ENCODE measurements at regions not wholly inside any gene's neighbourhood (a gene's known extent, or its start where the extent isn't known, plus 50 kb on each side); places are given as distances from the start of the nearest gene placed in this dataset.

DNA sequence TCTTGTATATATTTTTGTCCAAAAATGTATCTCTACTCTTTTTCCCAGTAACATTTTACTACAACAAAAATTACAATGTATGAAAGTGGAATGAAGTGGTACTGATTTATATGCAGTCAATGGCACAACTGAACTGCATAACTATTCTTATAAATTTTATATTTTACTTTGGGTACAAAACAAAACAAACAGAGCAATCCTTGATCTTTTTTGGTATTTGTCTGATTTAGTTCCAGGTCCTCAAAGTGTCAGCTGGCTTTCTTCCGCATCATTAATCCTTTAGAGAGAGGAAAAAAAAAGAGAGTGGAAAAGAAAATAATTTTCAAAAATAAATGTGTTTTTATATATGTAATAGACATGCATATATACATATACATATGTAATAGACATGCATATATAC lies 252.4 kb upstream of the SLIT2 start:
- DNase-seq (ENCODE audit: low read depth): no peak

DNA sequence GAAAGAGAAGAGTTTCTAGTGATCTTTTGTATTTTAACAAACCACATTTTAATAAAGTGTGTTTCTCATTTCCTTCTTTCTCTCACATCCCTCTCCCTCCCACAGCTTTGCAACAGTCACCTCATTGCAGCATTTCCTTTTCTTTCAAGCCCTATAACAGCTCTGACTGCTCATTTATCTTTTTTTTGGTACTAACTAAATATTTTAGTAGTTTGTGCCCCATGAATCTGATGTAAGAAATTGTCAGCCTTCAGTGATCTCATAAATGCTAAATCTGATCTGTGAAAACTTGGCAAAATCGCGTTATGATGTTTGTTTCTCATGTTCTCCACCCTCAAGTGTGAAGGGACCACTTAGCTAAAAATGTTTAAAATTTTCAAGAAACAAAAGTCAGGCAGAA lies 258.5 kb upstream of the SLIT2 start:
- no peak for DNase-seq (ENCODE audit: low read depth)

DNA sequence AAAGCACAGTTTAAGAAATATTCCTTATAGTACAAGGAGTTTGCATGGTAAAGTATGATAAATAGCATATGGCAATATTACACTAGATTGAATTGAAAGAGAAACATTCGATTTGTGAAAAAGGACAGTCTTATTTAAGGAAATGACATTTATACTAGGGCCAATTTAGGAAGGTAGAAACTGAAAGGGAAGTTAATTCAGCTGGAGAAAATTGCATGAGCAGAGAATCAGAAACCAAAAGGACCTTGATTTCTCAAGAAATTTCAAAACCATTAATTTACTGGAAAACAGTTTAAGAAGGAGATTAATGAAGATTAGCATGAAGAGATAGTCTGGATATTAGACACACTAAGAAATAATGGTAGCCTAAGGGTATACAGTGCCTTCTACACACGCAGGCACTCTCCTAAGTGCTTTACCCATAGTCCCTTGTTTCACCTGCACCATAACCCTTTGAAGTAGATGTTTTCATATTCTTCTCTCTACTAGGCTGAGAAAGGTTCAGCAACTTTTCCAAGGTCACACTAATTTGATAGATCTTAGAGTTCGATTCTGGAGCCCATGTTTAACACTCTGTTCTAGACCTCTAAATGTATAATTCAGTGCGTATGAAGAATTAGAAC lies 259.1 kb upstream of the SLIT2 start:
- DNase-seq (ENCODE audit: low read depth): no peak

DNA sequence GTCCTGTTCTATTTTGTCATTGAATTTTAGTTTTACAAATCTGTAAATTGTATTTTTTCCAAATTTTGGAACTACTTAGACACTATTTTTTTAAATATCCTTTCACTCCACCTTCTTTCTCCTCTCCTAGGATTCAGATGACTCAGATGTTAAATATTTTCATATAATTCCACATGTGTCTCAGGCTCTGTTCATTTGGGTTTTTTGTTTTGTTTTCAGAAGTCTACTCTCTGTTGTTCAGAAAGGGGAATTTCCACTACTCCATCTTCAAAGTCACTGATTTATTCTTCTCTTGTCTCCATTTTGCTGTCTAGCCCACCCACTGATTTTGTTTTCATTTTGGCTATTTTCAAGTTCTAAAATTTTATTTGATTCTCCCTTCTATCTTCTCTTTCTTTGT lies 264.0 kb upstream of the SLIT2 start:
- DNase-seq (ENCODE audit: low read depth): no peak

DNA sequence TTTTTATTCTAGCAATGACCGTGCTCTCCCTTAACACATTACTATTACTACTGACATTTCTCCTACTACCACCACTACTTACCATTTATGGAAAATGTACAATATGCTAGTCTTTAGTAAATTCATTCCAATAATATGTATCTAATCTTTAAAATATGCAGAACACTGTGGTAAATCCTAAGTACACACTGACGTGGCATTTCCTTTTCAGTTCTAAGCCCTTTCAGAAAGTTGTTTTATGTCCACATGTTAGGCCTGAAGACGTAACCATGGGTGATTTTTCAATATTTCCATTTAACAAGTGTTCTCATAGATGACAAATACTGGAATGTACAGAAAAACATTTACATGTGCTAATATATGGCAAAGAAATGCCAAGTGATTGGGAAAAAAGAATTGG lies 268.6 kb upstream of the SLIT2 start:
- no peak for DNase-seq (ENCODE audit: low read depth)

DNA sequence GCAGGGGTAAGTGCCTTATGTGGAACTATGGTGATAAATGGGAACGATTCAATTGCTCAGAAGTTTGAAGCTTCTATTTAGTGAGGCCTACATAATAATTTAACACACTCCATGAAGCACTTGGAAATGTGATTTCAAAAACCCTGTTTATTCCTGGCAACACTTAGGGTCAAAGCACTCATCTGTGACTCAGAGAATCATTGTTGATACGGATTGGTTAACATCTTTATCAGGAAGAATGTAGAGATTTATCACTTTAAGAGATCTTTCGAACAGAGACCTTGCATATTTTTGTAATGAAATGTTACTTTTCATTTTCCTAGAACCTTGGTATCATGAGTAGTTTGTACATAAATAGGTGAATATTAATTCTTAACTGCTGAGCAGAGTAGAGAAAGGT lies 269.1 kb upstream of the SLIT2 start:
- DNase-seq (ENCODE audit: low read depth): no peak

DNA sequence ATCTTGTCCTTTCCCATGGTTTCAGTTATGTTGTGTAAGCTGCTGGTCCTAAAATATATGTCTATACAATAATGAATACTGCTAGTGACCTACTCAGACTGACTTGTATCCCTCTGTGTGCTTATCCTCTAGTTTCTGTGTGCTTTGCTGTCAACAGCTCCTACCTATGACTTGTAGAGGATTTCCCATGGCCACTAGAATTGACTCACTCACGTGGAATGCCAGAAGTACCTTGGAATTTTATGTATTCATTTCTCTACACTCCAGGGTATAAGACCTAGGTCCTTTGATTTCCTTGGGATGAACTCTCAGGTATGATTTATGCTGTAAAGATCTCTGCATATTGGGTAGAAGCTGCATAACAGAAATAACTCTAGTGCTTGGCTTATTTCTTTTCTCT lies 279.9 kb upstream of the SLIT2 start:
- DNase-seq (ENCODE audit: low read depth): no peak

DNA sequence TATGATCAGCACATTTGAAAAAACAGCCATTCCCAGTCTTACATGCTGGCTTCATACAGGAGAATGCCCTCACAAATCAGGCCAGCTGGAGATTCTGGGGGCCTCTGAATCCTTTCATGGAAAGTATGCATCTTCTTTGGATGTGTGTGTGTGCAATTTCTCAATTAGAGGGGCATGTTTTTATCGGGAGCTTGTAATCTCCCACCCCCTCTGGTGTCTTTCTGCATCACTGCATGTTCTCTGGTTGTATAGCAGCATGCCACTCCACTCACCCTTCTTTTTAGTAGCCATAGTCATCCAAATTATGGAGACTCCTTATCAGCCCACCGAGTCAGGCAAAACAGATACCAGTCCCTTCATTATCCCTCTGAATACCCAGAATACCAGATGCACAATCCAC lies 282.2 kb upstream of the SLIT2 start:
- no peak for DNase-seq (ENCODE audit: low read depth)

DNA sequence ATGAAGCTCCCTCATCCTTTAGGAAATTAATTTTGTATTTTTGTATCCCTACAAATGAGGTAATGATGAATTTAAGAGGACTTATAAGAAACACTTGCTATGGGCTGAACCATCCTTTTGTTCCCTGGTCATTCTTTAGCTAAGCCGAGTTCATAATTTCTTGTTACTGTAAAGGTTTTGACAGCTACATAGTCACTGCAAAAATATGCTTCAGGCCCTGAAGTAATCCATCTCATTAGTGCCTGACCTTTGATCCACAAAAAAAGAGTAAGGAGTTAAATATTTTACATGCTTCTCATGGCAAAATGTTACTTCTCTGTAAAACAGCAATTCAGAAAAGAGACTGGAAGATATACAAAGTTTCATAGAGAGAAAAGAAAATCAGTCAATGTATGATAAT lies 290.6 kb upstream of the SLIT2 start:
- DNase-seq (ENCODE audit: low read depth): no peak

DNA sequence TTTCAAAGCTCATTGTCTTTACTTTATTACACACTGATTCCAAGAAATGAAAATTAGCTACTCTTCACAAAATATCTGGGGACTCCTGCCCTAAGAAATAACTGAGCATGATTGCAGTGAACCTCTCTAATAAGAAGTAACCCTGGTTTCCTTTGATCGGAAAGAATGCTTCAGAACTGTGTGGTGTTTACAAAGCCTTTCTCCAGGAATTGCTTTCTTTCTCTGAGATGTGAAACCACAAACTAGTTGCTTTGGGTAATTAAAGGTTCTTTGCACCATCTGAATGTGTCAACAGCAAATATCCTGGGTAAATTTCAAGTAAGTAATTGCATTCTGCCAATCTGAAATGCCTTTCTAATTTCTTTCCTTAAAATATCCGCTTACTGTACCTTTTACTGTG lies 292.9 kb upstream of the SLIT2 start:
- no peak for DNase-seq (ENCODE audit: low read depth)

DNA sequence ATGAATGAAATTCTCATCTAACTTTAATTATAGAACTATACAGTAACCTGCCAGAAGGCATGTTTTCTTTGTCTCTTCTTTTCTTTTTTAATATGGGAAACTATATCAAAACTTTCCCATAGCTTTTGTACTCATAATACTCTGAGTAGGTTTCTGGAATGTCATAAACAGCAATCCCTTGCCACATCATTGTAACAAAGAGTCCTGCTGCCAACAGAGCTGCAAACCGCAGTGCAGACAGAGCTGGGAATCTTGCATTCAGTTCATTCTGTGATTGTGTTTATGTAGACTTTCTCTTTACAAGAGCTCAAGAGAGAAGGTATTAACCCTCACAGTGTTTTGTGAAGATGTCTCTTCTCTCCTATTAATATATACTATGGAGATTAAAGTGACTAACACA lies 304.4 kb upstream of the SLIT2 start:
- DNase-seq (ENCODE audit: low read depth): no peak

DNA sequence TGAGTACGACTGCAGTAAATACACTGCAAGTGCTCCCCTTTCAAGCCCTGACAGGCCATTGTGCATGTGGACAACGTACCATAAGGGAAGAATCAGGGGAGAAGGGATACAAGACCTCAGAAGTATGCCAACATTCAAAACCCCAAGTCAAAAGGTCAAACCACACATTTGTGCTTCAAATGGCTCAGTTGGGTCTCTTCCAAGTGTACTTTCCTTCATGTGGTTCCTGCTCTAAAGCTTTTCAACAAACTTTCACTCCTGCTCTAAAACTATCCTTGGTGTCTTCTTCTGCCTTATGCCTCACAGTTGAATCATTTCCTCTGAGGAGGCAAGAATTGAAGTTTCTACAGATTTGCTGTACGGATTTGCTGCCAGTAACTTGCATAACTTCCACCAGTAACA lies 305.7 kb upstream of the SLIT2 start:
- DNase-seq (ENCODE audit: low read depth): no peak

DNA sequence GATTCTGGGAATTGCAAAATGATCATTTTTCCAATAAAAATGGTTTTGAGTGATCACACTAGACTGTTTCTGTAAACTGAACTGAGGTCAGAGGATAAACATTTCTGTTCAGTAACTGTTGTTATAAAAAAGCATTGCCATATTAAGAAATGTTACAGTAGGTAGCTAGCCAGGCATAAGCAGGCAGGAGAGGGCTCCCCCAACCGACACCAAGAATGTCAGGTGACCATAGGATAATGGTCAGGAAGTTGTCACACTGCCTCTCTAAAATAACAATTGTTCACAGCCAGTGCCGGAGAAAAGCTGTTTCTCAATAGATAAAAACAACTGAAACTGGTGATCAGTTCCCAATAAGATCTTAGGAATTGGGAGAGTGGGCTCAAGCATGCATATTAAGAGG lies 306.2 kb upstream of the SLIT2 start:
- DNase-seq (ENCODE audit: low read depth): no peak

DNA sequence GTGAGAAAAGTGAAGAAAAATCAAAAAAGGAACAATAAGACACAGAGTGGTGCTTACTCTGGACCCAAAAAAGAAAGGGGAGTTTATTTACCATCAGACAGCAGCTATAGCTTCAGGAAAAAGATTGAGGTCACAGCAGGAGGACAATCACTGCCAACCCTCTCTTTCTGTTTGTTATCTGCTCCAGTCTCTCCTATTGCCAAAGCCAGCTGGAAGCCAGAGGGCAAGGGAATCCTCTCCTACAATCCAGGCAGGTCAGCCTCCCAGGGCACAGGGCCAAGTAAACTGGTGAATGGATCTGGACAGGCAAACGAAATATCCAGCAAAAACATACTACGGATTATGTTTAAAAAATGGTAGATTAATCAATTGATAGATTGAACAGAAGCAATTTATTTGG lies 306.9 kb upstream of the SLIT2 start:
- no peak for DNase-seq (ENCODE audit: low read depth)

DNA sequence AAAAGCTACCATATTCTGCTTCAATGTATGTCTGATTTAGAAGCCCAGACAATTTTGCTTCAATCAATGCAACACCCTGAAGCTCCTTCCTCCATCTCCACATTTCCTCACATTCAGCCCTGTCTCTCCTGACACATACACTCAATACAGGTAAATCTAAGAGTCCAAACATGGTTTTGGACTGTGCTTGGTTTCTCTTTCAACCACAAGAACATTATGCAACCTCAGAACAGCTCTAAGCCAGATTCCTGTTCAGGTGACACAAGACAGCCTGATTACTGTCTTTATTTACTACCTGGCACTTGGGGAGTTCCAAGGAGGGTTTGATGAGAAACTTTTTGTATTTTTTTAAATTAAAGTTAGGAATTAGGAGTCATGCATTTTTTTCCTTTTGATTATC lies 307.5 kb upstream of the SLIT2 start:
- DNase-seq (ENCODE audit: low read depth): no peak

DNA sequence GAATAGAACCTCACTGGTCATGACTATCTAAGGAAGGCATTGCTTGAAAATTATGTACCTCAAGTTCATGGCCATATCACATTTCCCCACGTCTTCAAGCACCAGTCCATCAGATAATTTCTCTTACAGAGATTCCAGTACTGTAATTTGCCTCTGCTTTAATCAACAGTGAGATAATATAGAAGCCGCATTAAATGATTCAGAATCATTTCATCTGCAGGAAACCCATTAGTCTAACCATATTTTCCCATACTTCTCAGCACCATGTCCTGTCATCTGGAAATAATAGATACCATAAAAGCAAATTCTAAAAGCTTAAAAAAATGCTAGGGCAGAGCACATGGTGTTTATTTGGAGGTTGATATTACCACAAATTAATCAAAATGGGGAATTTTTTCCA lies 310.3 kb upstream of the SLIT2 start:
- DNase-seq (ENCODE audit: low read depth): no peak

DNA sequence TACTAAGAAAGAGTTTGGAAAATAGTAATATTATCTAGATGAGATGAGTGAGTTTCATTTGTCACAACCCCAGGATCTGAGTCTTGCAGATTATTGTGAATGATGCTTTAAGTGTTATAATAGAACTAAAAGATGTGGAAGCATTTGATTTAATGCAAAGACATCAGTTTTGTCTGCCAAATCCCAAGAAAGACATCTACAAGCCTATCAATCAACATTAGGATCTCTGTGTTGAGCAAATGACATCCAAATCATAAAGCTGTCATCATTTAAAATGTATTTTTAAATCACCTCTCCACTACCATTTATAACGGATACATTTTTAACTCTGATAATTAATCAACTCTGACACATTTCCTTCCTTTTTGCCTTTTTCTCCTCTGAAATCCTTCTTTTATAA lies 310.8 kb upstream of the SLIT2 start:
- DNase-seq (ENCODE audit: low read depth): no peak

DNA sequence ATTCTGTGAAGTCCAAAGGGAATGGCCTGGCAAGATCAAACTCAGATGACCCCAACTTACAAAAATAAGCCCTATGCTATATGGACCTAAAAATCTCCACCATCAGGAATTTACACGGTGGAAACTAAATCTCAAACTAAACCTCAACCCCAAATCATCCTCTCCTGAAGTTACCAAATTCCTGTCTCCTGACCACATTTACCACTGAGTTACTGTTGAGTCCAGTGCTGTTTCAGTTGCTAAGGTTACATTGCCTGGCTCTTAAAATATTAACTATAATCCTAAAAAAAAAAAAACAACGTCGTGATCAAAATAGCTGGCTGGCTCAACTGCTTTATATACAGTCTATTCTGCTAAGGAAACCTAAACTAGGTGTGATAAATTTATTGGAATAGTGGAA lies 315.2 kb upstream of the SLIT2 start:
- no peak for DNase-seq (ENCODE audit: low read depth)

DNA sequence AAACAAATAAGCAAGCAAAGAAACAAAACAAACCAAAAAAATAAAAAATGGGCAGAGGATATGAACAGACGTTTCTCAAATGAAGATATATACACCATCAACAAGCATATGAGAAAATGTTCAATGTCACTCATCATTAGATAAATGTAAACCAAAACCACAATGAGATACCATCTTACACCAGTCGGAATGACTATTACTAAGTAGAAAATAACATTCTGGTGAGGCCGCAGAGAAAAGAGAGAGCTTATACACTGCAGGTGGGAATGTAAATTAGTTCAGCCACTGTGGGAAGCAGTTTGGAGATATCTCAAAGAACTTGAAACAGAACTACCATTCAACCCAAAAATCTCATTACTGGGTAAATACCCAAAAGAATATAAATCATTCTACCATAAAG lies 321.0 kb upstream of the SLIT2 start:
- DNase-seq (ENCODE audit: low read depth): no peak

DNA sequence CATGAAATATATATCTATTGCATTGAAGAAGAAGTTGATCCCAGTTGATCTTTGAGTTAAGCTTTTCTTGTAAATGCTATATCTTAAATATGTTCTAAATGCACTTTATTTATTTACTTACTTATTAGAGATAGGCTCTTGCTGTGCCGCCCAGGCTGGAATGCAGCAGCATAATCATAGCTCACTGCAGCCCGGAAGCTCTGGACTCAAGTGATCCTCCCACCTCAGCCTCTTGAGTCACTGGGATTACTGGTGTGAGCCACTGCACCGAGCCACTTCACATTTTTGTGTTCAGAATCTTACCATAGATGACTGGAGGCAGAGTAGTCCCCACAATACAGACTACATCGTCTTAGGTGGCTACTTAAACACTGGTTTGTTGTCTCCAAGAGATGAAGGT lies 324.3 kb upstream of the SLIT2 start:
- DNase-seq (ENCODE audit: low read depth): no peak

DNA sequence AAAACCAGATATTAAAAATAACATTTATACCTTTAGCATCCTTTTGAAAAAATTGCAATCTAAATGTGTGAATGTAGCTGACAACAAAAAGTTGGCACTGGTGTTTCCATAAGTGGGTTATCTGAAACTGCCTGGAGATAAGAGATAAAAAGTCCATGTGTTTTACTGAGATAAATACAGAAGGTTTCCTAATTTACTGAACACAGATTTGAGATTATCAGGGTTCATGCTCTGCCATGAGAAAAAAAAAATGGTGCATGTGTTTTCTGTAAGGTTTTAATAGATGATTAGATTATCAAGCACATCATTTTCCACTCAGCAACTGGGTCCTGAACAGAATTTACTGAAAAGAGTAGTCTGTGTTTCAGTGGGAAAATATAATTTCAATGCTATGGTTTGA lies 326.2 kb upstream of the SLIT2 start:
- DNase-seq (ENCODE audit: low read depth): no peak

DNA sequence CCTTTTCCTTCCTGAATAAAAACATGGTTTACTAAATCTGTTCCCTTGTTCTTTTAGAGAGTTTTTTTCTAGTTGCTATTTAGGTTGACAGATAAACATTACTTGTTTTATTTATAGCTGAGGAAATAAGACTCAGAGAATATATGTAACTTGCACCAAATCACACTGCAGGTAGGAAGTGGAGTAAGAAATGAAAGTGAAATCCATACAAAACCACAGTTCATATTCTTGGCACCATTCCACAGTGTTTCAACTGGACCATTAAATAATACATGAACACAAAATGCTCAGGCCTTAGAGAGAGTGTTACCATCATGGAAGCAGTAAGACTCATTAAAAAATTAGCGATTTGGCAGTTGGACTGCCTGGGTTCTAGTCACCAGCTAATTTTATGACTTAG lies 326.9 kb upstream of the SLIT2 start:
- DNase-seq (ENCODE audit: low read depth): no peak

DNA sequence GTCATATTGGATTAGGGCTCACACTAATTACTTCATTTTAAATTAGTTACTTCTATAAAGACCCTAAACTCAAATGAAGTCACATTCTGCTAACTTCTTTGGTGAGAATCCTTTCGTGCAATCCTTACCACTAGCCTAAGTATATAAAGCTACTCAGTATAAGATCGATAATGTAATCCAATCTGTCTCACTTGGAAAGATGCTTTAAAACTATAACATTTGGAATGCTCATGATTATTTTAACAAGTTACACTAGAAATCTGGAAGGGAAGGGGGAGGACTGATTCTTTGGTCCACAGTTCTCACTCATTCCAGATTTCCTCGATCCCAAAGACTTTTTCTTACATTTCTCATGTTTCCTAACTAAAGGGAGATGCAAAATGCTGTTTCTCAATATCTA lies 336.4 kb upstream of the SLIT2 start:
- no peak for DNase-seq (ENCODE audit: low read depth)

DNA sequence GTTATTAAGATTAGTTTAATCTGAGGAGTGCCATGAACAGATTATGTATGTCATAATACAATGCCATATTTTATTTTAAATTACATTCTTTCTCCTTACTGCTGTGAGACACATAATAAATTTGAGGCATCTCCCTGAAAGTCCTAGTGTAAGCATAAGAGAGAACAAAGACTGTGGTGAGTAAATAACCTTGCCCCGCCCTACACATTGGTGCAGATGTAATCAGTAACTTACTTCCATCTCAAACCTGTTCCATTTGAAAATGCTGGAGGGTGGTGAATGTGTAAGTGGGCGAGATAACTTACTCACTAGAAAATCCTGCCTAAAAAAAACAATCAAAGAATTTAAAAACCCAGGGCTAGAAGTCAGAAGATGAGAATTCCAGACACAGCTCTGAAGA lies 338.1 kb upstream of the SLIT2 start:
- DNase-seq (ENCODE audit: low read depth): no peak
